ENCODE measurements at regions not wholly inside any gene's neighbourhood (a gene's known extent, or its start where the extent isn't known, plus 50 kb on each side); places are given as distances from the start of the nearest gene placed in this dataset.

- TF ChIP-seq CTCF (IDR thresholded peaks at IDR 0.05) (no peak), POLR2A (IDR thresholded peaks at IDR 0.05) (no peak), POLR2AphosphoS5 (IDR thresholded peaks at IDR 0.05) (no peak)
These were observed 204.9 kb upstream of the PPARGC1A start for GRCh38 chr4:24094726-24095125.
